Retinal pigment epithelial cell (primary cell): ENCODE measurements at regions not wholly inside any gene's neighbourhood (a gene's known extent, or its start where the extent isn't known, plus 50 kb on each side); places are given as distances from the start of the nearest gene placed in this dataset.

Experiments used
- DNase-seq: peaks from one replicate; pipeline ENCODE4 v3.0.0-alpha.2; 2010; ENCODE audit warnings: low read depth
- H3K4me3 ChIP-seq: 2 replicates; pipeline ENCODE4 v1.5.1; 2011; ENCODE audit warnings: mild to moderate bottlenecking, low read length, control low read depth, moderate library complexity
- CTCF ChIP-seq: conservative IDR thresholded peaks from 2 replicates; pipeline ENCODE4 v1.5.1; 2011; ENCODE audit warnings: low read depth, low read length, control low read depth, inconsistent platforms

GRCh38 chr3:82145742-82146141, 384.3 kb upstream of the GBE1 start:
- H3K4me3 ChIP-seq = no peak overlapping the region
- TF ChIP-seq CTCF = no peak
- DNase-seq = no peak

GRCh38 chr3:82144811-82145210, 383.4 kb upstream of the GBE1 start:
- TF ChIP-seq CTCF = no peak
- DNase-seq = no peak
- no peak overlapping the region for H3K4me3 ChIP-seq

- no peak for TF ChIP-seq CTCF
- DNase-seq = no peak
- H3K4me3 ChIP-seq = no peak overlapping the region
Observed at GRCh38 chr3:82143661-82144412, 382.4 kb upstream of the GBE1 start.

- H3K4me3 ChIP-seq = no peak overlapping the region
- DNase-seq = no peak
- no peak for TF ChIP-seq CTCF
Observed at GRCh38 chr3:82141592-82141991, 380.1 kb upstream of the GBE1 start.

- no peak for TF ChIP-seq CTCF
- H3K4me3 ChIP-seq = no peak overlapping the region
- no peak for DNase-seq
Observed at GRCh38 chr3:82137861-82138260, 376.4 kb upstream of the GBE1 start.

- DNase-seq = no peak
- no peak overlapping the region for H3K4me3 ChIP-seq
- no peak for TF ChIP-seq CTCF
Observed at GRCh38 chr3:82137050-82137449, 375.6 kb upstream of the GBE1 start.

- no peak overlapping the region for H3K4me3 ChIP-seq
- TF ChIP-seq CTCF = peak; percentile 87
- DNase-seq = no peak
Observed at GRCh38 chr3:82133070-82133606, 371.7 kb upstream of the GBE1 start.
